IgD-negative memory B cell (primary cell): ENCODE measurements at regions not wholly inside any gene's neighbourhood (a gene's known extent, or its start where the extent isn't known, plus 50 kb on each side); places are given as distances from the start of the nearest gene placed in this dataset.

Source experiments
- H3K27ac Mint-ChIP-seq, 3 donors: one replicate each; pipeline ENCODE4 v1.8.0; 2020 to 2022; ENCODE audit warnings: mild to moderate bottlenecking in 3 of 3, mixed read lengths in 3 of 3, moderate library complexity in 1 of 3
- H3K27me3 Mint-ChIP-seq: one replicate; pipeline ENCODE4 v1.8.0; 2021; ENCODE audit warnings: mixed read lengths
- H3K36me3 Mint-ChIP-seq: one replicate; pipeline ENCODE4 v1.8.0; 2020; ENCODE audit warnings: mild to moderate bottlenecking, mixed read lengths
- H3K4me1 Mint-ChIP-seq, 3 donors: one replicate each; pipeline ENCODE4 v1.8.0; 2020 to 2022; ENCODE audit warnings: mixed read lengths in 3 of 3, mild to moderate bottlenecking in 1 of 3
- H3K4me3 Mint-ChIP-seq, 4 donors: one replicate each; pipeline ENCODE4 v1.8.0; 2020 to 2022; ENCODE audit warnings: mild to moderate bottlenecking in 4 of 4, mixed read lengths in 4 of 4, moderate library complexity in 3 of 4
- H3K9me3 Mint-ChIP-seq, 3 donors: one replicate each; pipeline ENCODE4 v1.8.0; 2020 to 2021; ENCODE audit warnings: mixed read lengths in 3 of 3, mild to moderate bottlenecking in 1 of 3

DNA sequence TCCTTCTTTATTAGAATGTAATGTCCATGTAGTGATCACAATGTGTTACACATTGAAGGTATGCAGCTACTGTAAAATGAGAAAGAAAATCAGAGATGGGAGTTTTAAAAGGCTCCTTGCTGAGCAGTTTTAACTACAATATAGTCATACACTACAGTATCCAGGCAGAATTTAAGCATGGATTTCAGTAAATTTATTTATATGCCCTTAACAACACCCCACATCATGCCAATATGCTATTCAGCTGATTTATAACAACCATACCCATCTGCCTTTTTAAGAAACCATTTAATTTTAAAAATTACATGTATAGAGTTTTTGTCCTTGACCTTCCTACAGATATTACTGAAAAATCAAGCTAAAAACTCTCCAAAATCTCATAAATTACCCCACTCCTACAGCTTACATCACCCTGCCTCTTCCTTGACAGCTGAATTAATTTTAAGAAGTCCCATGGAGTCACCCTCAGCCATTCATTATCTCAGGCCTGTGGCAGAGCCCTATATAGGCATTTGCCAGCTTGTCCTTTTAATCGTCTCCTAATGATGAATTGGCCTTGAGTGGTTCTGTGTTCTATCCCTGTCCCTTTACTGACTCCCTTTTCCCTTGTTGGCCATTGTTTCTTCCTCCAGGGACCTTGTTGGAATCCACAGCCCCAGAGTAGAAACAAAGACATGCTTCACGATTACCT is 797.6 kb upstream of the ARRDC4 start:
- peaks cover 2% of the 10 kb centered on the region for H3K36me3 Mint-ChIP-seq
- H3K9me3 Mint-ChIP-seq: peaks cover 2 to 9% (median 6%) of the 10 kb centered on the region in 3 donors
- no peak overlapping the region for H3K27ac Mint-ChIP-seq
- H3K4me3 Mint-ChIP-seq: no peak overlapping the region
- no peaks in the 10 kb centered on the region for H3K27me3 Mint-ChIP-seq
- no peaks in the 10 kb centered on the region for H3K4me1 Mint-ChIP-seq

DNA sequence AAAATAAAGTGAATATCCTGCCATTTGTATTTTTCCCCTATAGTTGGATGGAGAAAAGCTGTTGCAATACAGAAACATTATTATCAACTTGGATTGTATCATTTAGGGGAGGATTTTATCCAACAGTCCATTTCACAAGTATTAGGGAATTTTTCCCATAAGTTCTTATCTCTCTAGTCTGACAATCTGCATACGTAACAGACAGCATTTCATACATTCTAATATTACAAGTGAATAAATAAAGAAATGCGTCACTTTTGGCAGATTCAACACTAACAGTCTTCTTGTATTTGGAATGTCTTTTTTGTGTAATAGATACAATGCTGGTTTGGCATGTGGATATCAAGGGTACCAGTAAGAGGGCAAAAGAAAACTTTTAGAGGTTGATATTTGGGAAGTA is 795.3 kb upstream of the ARRDC4 start:
- Mint-ChIP-seq H3K4me1 (no peaks in the 10 kb centered on the region), H3K27ac (no peak overlapping the region), H3K36me3 (peaks cover 2% of the 10 kb centered on the region), H3K4me3 (no peak overlapping the region), H3K27me3 (no peaks in the 10 kb centered on the region), H3K9me3 (peaks cover 3 to 9% (median 6%) of the 10 kb centered on the region in 3 donors)

DNA sequence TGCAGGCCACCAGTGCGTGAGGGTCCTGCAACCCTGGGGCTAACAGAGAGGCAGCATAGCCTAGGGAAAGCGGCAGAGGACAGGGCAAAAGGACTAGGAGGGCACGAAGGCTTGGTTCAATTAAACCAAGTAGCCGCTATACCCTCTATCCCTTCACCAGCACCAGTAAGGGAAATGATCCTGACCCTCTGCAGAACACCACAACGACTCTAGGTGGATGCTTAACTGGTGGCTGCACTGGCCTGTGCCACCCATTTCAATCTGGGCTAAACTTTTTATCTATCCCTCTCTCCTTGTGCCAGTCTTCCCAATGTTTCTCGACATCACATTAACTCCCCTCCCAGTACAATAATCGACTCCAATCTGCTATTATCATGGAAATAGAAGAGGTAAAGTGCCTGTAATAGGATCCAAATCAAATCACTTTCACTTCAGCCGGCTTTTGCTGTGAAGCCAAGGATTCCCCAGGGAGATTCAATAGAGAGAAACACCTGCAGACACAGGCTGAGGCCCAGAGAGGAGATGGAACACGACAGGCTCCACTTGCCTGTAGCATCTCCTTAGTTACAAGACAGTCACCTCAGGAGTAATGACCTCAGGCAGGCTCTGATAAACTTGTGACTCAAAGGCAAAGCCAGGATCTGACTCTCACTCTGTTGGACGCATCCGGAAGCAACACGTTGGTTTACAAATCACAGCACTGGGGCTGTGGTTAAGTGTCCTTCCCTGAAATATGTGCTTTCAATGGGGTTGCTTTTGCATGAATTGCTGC is 791.6 kb upstream of the ARRDC4 start:
- H3K36me3 Mint-ChIP-seq: peaks cover 2% of the 10 kb centered on the region
- H3K4me3 Mint-ChIP-seq: no peak overlapping the region
- H3K9me3 Mint-ChIP-seq: peaks cover 6 to 7% (median 6%) of the 10 kb centered on the region in 3 donors
- no peaks in the 10 kb centered on the region for H3K27me3 Mint-ChIP-seq
- H3K27ac Mint-ChIP-seq: no peak overlapping the region
- H3K4me1 Mint-ChIP-seq: no peaks in the 10 kb centered on the region

DNA sequence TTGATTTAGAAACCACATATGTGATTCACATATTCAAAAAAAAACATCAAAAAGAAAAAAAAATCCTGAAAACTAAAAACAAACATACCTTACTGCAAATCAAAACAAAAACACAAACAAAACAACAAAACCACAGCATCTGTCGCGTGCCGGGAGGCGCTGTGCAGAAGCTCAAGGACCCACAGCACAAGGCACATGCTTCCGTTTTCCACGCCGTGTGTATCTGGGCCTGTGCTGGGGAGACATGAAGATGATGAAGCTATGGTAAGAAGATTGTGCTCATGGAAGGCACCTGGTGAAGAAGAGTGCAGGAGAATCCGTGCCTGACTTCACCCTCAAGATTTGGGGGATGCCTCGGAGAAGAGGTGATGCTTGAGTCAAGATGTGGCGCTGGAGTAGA is 788.9 kb upstream of the ARRDC4 start:
- H3K4me1 Mint-ChIP-seq: no peaks in the 10 kb centered on the region
- no peaks in the 10 kb centered on the region for H3K36me3 Mint-ChIP-seq
- H3K27me3 Mint-ChIP-seq: no peaks in the 10 kb centered on the region
- peaks cover 5 to 9% (median 5%) of the 10 kb centered on the region in 3 donors for H3K9me3 Mint-ChIP-seq
- no peak overlapping the region for H3K4me3 Mint-ChIP-seq
- H3K27ac Mint-ChIP-seq: no peak overlapping the region

DNA sequence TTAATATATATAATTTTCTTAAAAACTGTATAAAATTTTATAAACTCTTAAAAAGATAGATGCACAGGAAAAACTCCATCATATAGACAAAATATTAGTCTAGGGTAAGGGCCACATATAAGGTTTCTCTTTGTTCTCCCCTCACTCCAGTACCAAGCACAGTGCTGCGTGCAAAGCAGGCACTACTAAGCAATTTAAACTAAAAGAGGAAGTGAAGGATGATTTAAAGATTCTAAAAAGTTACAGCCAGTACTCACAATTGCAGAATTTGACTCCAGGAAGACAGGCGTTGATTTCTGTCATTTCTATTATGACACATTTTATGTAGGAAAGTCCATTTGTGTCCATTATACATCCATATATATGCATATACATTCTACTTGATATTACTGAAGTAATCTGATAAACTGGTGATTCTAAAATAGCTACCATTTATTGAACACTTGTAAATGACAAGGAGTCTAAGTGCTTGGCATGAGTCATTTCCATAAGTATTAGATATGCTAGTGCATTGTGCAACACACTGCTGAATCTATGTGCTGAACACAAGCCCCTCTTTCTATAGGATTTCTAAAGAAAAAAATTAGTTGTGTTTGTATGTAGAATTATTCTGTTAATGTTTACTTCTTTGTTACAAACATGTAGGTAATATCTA is 785.5 kb upstream of the ARRDC4 start:
- Mint-ChIP-seq H3K4me3 (no peak overlapping the region), H3K4me1 (no peaks in the 10 kb centered on the region), H3K27me3 (no peaks in the 10 kb centered on the region)

DNA sequence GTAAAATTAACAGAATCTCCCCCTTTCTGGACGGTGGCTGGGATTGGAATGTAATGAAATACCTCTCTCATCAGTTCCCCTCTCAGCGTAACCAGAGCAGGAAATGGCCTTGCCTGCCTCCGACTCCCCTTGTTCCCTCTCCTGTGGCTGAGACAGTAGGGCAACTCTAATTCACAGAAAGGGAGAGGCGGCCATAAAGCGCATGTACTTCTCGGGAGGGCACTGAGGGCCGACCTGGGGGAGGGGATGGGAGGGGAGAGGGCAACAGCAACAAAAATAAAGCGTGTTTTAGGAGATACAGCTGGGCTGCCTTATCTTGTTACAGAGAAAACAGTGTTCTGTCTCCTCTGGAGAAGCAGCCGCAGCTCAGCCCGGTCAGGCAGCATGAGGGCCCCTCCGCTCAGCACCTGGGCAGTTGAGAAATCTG is 783.3 kb upstream of the ARRDC4 start:
- H3K36me3 Mint-ChIP-seq: no peaks in the 10 kb centered on the region
- no peaks in the 10 kb centered on the region for H3K4me1 Mint-ChIP-seq
- H3K4me3 Mint-ChIP-seq: no peak overlapping the region
- no peak overlapping the region for H3K27ac Mint-ChIP-seq
- peaks cover 0 to 10% (median 2%) of the 10 kb centered on the region in 3 donors for H3K9me3 Mint-ChIP-seq
- H3K27me3 Mint-ChIP-seq: no peaks in the 10 kb centered on the region

More for the DNA sequence above, 785.5 kb upstream of the ARRDC4 start:
- Mint-ChIP-seq H3K36me3 (no peaks in the 10 kb centered on the region), H3K27ac (no peak overlapping the region), H3K9me3 (peaks cover 3 to 9% (median 5%) of the 10 kb centered on the region in 3 donors)

DNA sequence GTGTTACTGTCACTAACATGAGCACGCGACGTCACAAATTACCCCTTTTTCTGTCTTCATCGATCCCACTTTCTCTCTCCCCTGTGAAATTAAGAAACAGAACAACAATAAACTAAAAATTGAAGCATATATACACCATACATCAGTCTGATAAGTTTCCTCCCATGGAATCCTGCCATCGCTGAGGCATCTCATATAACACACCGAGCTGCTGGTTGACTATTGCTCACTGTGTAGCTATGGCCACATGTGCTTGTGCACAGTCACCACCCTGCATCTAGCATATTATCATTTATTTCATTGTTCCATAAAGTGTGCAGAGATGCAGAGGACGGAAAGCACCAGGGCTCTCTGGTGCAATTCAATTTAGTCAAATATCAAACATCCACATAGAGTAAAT is 777.9 kb upstream of the ARRDC4 start:
- no peaks in the 10 kb centered on the region for H3K4me1 Mint-ChIP-seq
- H3K9me3 Mint-ChIP-seq: peaks cover 3 to 16% (median 4%) of the 10 kb centered on the region in 3 donors
- no peak overlapping the region for H3K4me3 Mint-ChIP-seq
- no peak overlapping the region for H3K27ac Mint-ChIP-seq
- no peaks in the 10 kb centered on the region for H3K27me3 Mint-ChIP-seq
- H3K36me3 Mint-ChIP-seq: no peaks in the 10 kb centered on the region

DNA sequence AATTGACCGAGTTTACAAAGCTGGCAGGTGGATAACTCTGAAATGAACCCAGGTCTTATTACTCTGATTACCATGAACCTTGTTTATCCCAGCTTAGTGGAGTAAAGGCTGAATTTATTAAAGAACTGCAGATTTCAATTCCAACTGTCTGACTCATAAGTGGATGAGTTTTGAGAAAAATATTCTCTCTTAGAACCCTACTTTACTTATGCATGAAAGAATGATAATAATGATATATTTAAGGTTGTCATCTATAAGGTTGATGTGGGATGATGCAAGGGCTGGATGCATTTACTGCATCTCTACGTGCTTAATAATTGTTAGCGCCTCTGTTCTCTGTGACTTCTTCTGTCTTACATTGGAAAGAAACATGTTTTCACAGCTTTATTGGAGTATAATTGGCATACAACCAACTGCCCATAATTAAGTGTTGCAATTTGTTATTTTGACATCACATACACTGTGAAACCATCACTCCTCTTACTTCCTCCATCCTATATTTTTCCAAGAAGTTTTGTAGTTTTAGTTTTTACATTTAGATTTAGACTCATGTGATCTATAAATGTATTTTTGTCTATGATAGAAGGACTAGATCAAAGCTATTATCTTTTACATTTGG is 771.2 kb upstream of the ARRDC4 start:
- H3K27ac Mint-ChIP-seq: no peak overlapping the region
- no peaks in the 10 kb centered on the region for H3K36me3 Mint-ChIP-seq
- H3K4me3 Mint-ChIP-seq: no peak overlapping the region
- no peaks in the 10 kb centered on the region for H3K27me3 Mint-ChIP-seq
- no peaks in the 10 kb centered on the region for H3K4me1 Mint-ChIP-seq
- H3K9me3 Mint-ChIP-seq: peaks cover 3 to 6% (median 4%) of the 10 kb centered on the region in 3 donors

DNA sequence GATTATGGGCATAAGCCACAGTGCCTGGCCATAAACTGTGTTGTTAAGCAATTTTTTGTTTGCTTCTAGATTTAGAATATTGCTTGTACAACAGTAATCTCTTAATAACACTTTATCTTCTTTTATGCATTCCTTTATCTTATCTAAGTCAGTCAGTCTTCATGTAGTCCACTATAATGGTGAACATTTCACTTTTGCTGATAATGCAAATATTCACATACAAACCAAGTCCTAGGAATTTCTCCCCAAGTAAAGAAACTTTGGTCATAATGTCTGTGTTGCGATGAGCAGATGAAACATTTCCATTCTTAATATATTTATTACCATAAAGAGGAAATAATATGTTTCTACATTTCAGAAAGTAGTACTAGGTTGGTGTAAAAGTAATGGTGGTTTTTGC is 765.8 kb upstream of the ARRDC4 start:
- H3K36me3 Mint-ChIP-seq: no peaks in the 10 kb centered on the region
- H3K27ac Mint-ChIP-seq: no peak overlapping the region
- peaks cover 0 to 8% (median 4%) of the 10 kb centered on the region in 3 donors for H3K9me3 Mint-ChIP-seq
- no peaks in the 10 kb centered on the region for H3K27me3 Mint-ChIP-seq
- no peaks in the 10 kb centered on the region for H3K4me1 Mint-ChIP-seq
- no peak overlapping the region for H3K4me3 Mint-ChIP-seq

DNA sequence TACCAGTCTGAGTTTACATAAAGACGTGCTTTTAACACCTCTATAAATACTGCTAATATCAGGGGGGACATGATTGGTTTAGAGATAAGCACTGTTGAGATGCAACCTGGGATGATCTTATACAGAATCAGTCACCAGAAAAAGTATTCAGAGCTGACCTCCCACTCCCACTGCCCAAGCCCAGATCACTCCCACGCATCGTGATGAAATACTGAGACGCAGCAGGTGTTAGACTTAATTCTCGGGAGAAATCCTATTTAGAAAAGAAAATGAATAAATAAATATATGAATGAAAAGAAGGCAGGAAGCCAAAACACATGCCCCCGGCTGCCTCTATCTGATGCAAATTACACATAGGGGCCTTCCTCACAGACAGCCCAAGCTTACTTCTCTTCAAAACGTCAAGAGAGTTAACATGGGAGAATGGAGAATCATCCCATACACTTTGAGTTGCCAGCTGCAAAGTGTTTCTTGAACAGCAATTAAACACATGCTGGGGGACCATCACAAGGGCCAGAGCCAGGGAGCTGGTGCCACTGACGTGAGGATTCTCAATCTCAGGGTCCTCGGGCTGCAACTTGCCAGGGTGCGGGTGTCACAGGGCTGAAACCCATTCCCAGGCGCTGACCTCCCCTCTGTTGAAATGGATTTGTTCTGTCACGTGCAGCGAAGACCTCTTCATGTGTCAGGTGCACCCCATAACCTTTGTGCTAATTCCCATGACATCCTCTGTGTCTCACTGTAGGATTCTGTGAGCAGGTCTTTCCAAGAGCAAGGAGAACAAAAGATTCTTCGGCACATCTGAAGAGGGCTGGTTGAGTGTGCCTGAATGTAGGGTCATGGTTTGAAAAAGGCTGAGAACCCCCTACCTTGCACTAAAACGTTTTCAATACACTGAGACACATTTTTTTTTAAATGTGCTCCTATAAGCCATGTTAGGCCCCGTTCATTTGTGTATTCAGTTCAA is 764.2 kb upstream of the ARRDC4 start:
- Mint-ChIP-seq H3K36me3 (no peaks in the 10 kb centered on the region), H3K27me3 (no peaks in the 10 kb centered on the region), H3K4me3 (no peak overlapping the region), H3K4me1 (no peaks in the 10 kb centered on the region), H3K9me3 (peaks cover 0 to 8% (median 4%) of the 10 kb centered on the region in 3 donors), H3K27ac (no peak overlapping the region)

DNA sequence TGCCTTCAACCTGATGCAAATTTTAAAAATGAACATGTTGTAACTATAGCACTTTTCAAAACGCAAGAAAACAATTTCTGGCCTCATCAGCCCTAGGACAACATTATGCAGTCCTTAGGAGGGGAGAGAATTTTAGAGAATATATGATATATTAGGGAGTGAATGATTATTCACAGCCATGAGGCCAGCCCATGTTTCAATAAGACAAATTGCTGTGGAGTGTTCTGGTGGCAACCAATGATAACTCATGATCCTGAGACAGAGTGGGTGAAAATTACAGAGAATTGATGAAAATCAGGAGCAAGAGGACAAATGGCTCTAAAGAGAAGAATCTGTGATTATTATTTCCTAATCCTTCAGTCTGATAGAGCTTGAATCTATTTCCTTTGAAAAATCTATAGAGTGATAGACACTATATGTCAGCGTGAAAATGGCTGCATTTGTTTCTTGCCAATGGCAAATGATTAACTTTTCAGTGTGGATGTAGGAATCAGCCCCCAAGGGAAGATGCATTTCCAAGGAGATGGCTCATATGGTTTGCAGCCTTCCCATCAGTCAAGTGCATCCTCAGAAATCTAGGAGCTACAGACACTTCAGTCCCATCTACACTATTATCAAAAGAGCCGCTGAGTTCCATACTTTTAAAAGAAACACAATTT is 761.0 kb upstream of the ARRDC4 start:
- Mint-ChIP-seq H3K4me3 (no peak overlapping the region), H3K27ac (no peak overlapping the region), H3K9me3 (peaks cover 0 to 8% (median 4%) of the 10 kb centered on the region in 3 donors), H3K27me3 (no peaks in the 10 kb centered on the region), H3K36me3 (no peaks in the 10 kb centered on the region), H3K4me1 (no peaks in the 10 kb centered on the region)

DNA sequence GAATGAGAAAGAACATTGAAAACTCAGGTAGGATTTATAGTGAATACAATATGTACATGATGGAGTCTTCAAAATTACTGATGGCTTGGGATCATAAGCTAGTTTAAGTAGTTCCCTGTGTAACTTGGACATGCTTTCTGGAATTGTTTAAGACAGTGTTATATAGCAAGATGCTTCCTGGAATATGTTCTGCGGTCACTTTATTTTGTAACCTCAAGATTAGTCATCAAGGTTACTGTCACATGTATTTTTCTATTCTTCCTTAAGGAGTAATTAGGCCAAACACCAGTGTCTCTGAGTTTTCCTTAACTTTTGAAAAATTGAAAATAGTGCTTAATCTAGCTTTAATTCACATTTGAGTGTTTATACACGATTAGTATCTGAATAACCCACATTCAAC is 760.3 kb upstream of the ARRDC4 start:
- no peaks in the 10 kb centered on the region for H3K4me1 Mint-ChIP-seq
- H3K36me3 Mint-ChIP-seq: no peaks in the 10 kb centered on the region
- no peak overlapping the region for H3K4me3 Mint-ChIP-seq
- peaks cover 0 to 8% (median 2%) of the 10 kb centered on the region in 3 donors for H3K9me3 Mint-ChIP-seq
- no peak overlapping the region for H3K27ac Mint-ChIP-seq
- no peaks in the 10 kb centered on the region for H3K27me3 Mint-ChIP-seq

DNA sequence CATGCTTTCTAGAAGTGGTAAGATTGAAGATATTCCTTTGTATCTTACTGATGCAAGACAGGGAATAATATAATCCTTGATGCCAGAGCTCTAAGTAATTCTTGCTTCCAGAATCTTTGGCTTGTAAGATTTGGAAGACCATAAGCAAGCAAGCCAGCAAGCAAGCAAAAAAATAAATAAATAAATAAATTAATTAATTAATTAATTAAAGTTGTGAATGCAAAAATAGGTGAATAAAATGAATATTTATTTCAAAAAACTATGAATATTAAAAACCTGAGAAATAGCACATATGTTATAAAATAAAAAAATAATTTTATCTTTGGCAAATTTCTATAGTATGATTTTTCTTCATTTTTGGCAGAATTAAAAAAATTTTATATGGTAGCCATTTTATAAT is 750.2 kb upstream of the ARRDC4 start:
- Mint-ChIP-seq H3K9me3 (no peaks in the 10 kb centered on the region), H3K27ac (no peak overlapping the region), H3K4me3 (no peak overlapping the region), H3K27me3 (no peaks in the 10 kb centered on the region), H3K36me3 (no peaks in the 10 kb centered on the region), H3K4me1 (no peaks in the 10 kb centered on the region)

DNA sequence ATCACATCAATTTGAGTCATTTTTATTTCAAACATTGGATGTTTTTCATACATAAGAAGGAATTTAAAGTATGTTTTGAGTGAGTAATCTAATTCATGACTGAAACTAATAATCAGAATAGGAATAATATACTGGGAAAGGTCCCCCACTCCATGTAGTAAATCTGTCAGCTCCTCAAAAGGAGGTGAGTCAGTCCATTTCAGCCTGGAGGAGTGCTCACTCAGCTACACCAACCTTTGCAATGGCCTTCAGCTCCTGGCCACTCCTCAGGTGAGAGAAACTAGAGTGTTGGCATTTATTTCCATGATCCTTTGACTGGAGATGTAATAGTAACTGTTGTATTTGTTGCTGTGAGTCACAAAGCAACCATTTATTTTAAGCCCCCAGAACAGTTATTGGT is 744.9 kb upstream of the ARRDC4 start:
- H3K36me3 Mint-ChIP-seq: no peaks in the 10 kb centered on the region

More for the DNA sequence above, 744.9 kb upstream of the ARRDC4 start:
- Mint-ChIP-seq H3K4me1 (no peaks in the 10 kb centered on the region), H3K27me3 (no peaks in the 10 kb centered on the region), H3K4me3 (no peak overlapping the region), H3K9me3 (peaks cover 0 to 3% (median 0%) of the 10 kb centered on the region in 3 donors), H3K27ac (no peak overlapping the region)
